Stomach (tissue), 8 donors: ENCODE measurements at regions not wholly inside any gene's neighbourhood (a gene's known extent, or its start where the extent isn't known, plus 50 kb on each side); places are given as distances from the start of the nearest gene placed in this dataset.
"Not testable (repeated sequence)": the region's sequence is repeated elsewhere in the genome, so short reads cannot be mapped to it uniquely, and the experiment has no call there.

Source experiments
- DNase-seq, 2 donors: peaks; one replicate each; pipeline versions ENCODE4 v3.0.0 to v3.0.0-alpha.2; 2013 to 2019
- H3K27ac ChIP-seq, 5 donors: fragments of 200-600 bp in 4 of 5; sonication (generic) in 4 of 5; one replicate each; pipeline ENCODE4 v1.5.1; 2013 to 2019; ENCODE audit warnings: mild to moderate bottlenecking in 1 of 5, moderate library complexity in 1 of 5
- H3K27me3 ChIP-seq, 3 donors: fragments of 200-600 bp; sonication (generic); one replicate each; pipeline ENCODE4 v1.5.1; 2017 to 2019; ENCODE audit warnings: mixed run types in 1 of 3
- H3K36me3 ChIP-seq, 4 donors: fragments of 200-600 bp; sonication (generic); 1 replicate in 3 of 4; 2 replicates in 1 of 4; pipeline ENCODE4 v1.5.1; 2016 to 2019
- H3K4me1 ChIP-seq, 4 donors: fragments of 200-600 bp; sonication (generic); one replicate each; pipeline ENCODE4 v1.5.1; 2016 to 2019
- H3K4me3 ChIP-seq, 4 donors: fragments of 200-600 bp; sonication (generic) in 3 of 4; one replicate each; pipeline ENCODE4 v1.5.1; 2016 to 2019; ENCODE audit warnings: mild to moderate bottlenecking in 1 of 4
- H3K9me3 ChIP-seq, 4 donors: fragments of 200-600 bp; sonication (generic); one replicate each; pipeline ENCODE4 v1.5.1; 2016 to 2019
- CTCF ChIP-seq, 7 experiments: fragments of 450-650 bp in 4 of 7; fragments of 200-600 bp in 3 of 7; sonication (generic) in 3 of 7; IDR thresholded peaks; one replicate each; pipeline ENCODE4 v1.5.1; 2016 to 2019; ENCODE audit warnings: antibody characterized with exemption in 7 of 7, control low read depth in 2 of 7, mild to moderate bottlenecking in 1 of 7
- EP300 ChIP-seq: sonication (generic); formaldehyde crosslinking; IDR thresholded peaks from one replicate; pipeline ENCODE4 v1.6.1; 2017; ENCODE audit warnings: antibody characterized with exemption
- POLR2A ChIP-seq, 4 donors: fragments of 450-650 bp; IDR thresholded peaks; one replicate each; pipeline ENCODE4 v1.6.1; 2016; ENCODE audit warnings: antibody characterized with exemption in 4 of 4, control low read depth in 2 of 4, mild to moderate bottlenecking in 1 of 4, moderate library complexity in 1 of 4
- POLR2AphosphoS5 ChIP-seq, 3 donors: sonication (generic); formaldehyde crosslinking; IDR thresholded peaks; one replicate each; pipeline ENCODE4 v1.6.1; 2016; ENCODE audit warnings: antibody characterized with exemption in 3 of 3
- WGBS, 5 donors: extraction: QIAGEN DNeasy Blood & Tissue Kit in 3 of 5; methylation state at CpG; one replicate each; pipeline versions ENCODE4 v1.1.5 to v1.1.7; 2013 to 2018; 5-methylcytosine and 5-hydroxymethylcytosine counted together
- intact Hi-C: fragments of 100-400 bp; cut with DNase I; formaldehyde crosslinking; loops from one replicate; pipeline ENCODE4 v1.15.1; 2023; ENCODE audit warnings: low total_unique reads
- donor health status: healthy with polysubstance abuse.
- donor health status: Bipolar disorder and iron deficiency.
- donor health status: healthy.

GRCh38 chr1:228796945-228797344, 61.7 kb downstream of the RHOU start:
- 75 to 90% (median 84%) methylated on average over 7 of the region's 7 CpGs for WGBS, 5 donors
- H3K4me3 ChIP-seq, H3K27me3 ChIP-seq, H3K9me3 ChIP-seq, H3K27ac ChIP-seq, H3K36me3 ChIP-seq, intact Hi-C loops, DNase-seq: not testable (repeated sequence)
- H3K4me1 ChIP-seq, result peaks cover 0 to 28% (median 1%) of the 10 kb centered on the region in 4 donors

GRCh38 chr1:228798035-228798434, 62.8 kb downstream of the RHOU start:
- peak overlapping the region in 1 of 5 donors; percentile 57 for H3K27ac ChIP-seq
- TF ChIP-seq POLR2A (IDR thresholded peaks at IDR 0.05) (no peak), CTCF (IDR thresholded peaks at IDR 0.05) (no peak), EP300 (no peak), POLR2AphosphoS5 (IDR thresholded peaks at IDR 0.05) (no peak)
- WGBS, 5 donors, result 43 to 88% (median 86%) methylated on average over 2 of the region's 2 CpGs

GRCh38 chr1:228798548-228798947, 63.3 kb downstream of the RHOU start:
- no peak for TF ChIP-seq CTCF (IDR thresholded peaks at IDR 0.05)
- peak in 1 of 3 donors; percentile 47 for TF ChIP-seq POLR2AphosphoS5 (IDR thresholded peaks at IDR 0.05)
- Histone ChIP-seq H3K9me3 (no peaks in the 10 kb centered on the region), H3K27me3 (no peaks in the 10 kb centered on the region), H3K4me3 (no peak overlapping the region), H3K27ac (peak overlapping the region in 1 of 5 donors; percentile 57), H3K36me3 (no peaks in the 10 kb centered on the region), H3K4me1 (peaks cover 0 to 42% (median 9%) of the 10 kb centered on the region in 4 donors)
- intact Hi-C loops, result no loop called here
- peak in 1 of 2 donors; percentile 87 for DNase-seq
- WGBS, 5 donors, result 76 to 87% (median 83%) methylated on average over 5 of the region's 5 CpGs

More at GRCh38 chr1:228798035-228798434, 62.8 kb downstream of the RHOU start:
- H3K4me3 ChIP-seq, result no peak overlapping the region
- H3K36me3 ChIP-seq, result no peaks in the 10 kb centered on the region
- peaks cover 0 to 39% (median 9%) of the 10 kb centered on the region in 4 donors for H3K4me1 ChIP-seq
- DNase-seq, result peak in 1 of 2 donors; percentile 22
- no peaks in the 10 kb centered on the region for H3K27me3 ChIP-seq
- intact Hi-C loops, result no loop called here
- no peaks in the 10 kb centered on the region for H3K9me3 ChIP-seq

- no peak for DNase-seq
- intact Hi-C loops, result no loop called here
- Histone ChIP-seq H3K4me3 (no peak overlapping the region), H3K36me3 (no peaks in the 10 kb centered on the region), H3K4me1 (peaks cover 0 to 46% (median 11%) of the 10 kb centered on the region in 4 donors), H3K27me3 (no peaks in the 10 kb centered on the region), H3K27ac (no peak overlapping the region), H3K9me3 (no peaks in the 10 kb centered on the region)
- WGBS, 5 donors, result 46 to 63% (median 57%) methylated on average over 3 of the region's 3 CpGs
- no peak for TF ChIP-seq POLR2AphosphoS5 (IDR thresholded peaks at IDR 0.05)
- no peak for TF ChIP-seq CTCF (IDR thresholded peaks at IDR 0.05)
- TF ChIP-seq POLR2A (IDR thresholded peaks at IDR 0.05), result no peak
- TF ChIP-seq EP300, result no peak
Observed at GRCh38 chr1:228799924-228800323, 64.6 kb downstream of the RHOU start.

- H3K27me3 ChIP-seq, result no peaks in the 10 kb centered on the region
- no peak overlapping the region for H3K4me3 ChIP-seq
- H3K27ac ChIP-seq, result peak overlapping the region in 1 of 5 donors; percentile 79
- intact Hi-C loops, result no loop called here
- no peaks in the 10 kb centered on the region for H3K9me3 ChIP-seq
- TF ChIP-seq CTCF (IDR thresholded peaks at IDR 0.05) (no peak), POLR2AphosphoS5 (IDR thresholded peaks at IDR 0.05) (no peak), EP300 (no peak), POLR2A (IDR thresholded peaks at IDR 0.05) (no peak)
- no peak for DNase-seq
- no peaks in the 10 kb centered on the region for H3K36me3 ChIP-seq
- H3K4me1 ChIP-seq, result peaks cover 0 to 53% (median 14%) of the 10 kb centered on the region in 4 donors
Observed at GRCh38 chr1:228801068-228801467, 65.8 kb downstream of the RHOU start.
